ENCODE measurements at regions not wholly inside any gene's neighbourhood (a gene's known extent, or its start where the extent isn't known, plus 50 kb on each side); places are given as distances from the start of the nearest gene placed in this dataset.

DNA sequence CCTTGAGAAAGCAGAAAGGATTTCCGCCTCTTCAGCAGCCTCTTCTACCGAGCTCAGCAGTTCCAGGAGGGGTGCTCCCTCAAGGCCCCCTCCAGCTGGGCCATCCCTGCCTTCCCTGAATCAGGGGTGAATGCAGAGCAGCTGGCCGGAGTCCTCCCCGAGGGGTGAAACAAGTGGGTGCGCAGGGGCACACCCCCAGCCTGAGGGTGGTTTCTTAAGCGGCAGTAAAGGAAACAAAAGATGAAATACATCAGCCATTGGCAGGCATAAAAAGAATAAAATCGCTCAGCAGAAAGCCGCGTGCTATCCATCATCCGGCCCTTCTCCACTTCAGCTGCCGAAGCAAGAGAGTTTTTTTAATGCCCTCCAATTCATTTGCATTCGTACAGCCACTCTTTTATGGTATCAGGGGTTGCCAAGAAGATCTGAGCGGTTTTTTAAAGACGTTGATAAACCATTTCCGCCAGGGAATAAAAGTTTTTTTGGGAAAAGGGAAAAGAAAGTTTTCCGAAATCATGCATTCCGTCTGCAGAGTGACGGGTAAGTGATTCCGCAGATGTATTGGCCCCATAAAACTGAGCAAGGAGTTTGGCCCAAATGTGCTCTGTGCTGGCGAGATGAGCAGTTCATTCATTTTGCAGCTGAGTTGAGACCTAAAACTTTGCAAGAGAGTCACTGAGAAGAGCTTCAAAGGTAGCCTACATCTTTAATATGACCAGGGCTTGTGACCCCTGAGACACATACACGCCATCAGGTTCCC is 73.7 kb upstream of the ZC3H12A start:
- Histone ChIP-seq H3K27me3 (ENCODE audit: insufficient read depth, low read length) (no peaks in the 10 kb centered on the region), H3K27ac (ENCODE audit: insufficient read length, low read depth, low read length) (no peak overlapping the region), H3K9ac (ENCODE audit: extremely low read depth, insufficient read length, low read length) (no peak overlapping the region), H3K79me2 (ENCODE audit: insufficient read depth, low read length) (no peaks in the 10 kb centered on the region), H2BK120ac (ENCODE audit: low read depth, low read length, poor library complexity, severe bottlenecking) (no peak overlapping the region), H4K8ac (replicated peaks; ENCODE audit: insufficient read length, low read depth, low read length) (no peak overlapping the region), H2AFZ (ENCODE audit: low read length) (no peak overlapping the region), H3K4me2 (ENCODE audit: insufficient read depth, insufficient read length, low read length) (no peak overlapping the region), H3K4ac (ENCODE audit: low read depth, low read length) (no peak overlapping the region), H4K91ac (ENCODE audit: insufficient read length, low read depth, low read length) (no peak overlapping the region), H2BK5ac (ENCODE audit: insufficient read length, low read length) (no peak overlapping the region), H3T11ph (ENCODE audit: low read length) (no peak overlapping the region), H3K56ac (ENCODE audit: insufficient read length, low read depth, low read length) (no peak overlapping the region), H3K23me2 (ENCODE audit: insufficient read length, low read depth, low read length, poor library complexity, severe bottlenecking) (no peaks in the 10 kb centered on the region), H2BK15ac (ENCODE audit: low read depth, low read length) (no peak overlapping the region), H3K14ac (ENCODE audit: insufficient read depth, low read length) (no peak overlapping the region), H4K20me1 (ENCODE audit: control insufficient read depth, insufficient read depth, insufficient read length) (no peaks in the 10 kb centered on the region), H3K9me3 (ENCODE audit: control insufficient read depth, low read depth, low read length) (no peaks in the 10 kb centered on the region), H2AK5ac (ENCODE audit: insufficient read length, low read length) (no peak overlapping the region), H4K5ac (ENCODE audit: insufficient read length, low read depth, low read length) (no peak overlapping the region), H2BK12ac (ENCODE audit: insufficient read length, low read depth, low read length) (no peak overlapping the region), H3K18ac (ENCODE audit: insufficient read length, low read depth, low read length) (no peak overlapping the region), H3K79me1 (ENCODE audit: insufficient read depth, low read depth, low read length, poor library complexity, severe bottlenecking) (no peaks in the 10 kb centered on the region), H3K4me1 (ENCODE audit: insufficient read depth, low read length) (no peaks in the 10 kb centered on the region), H3K23ac (ENCODE audit: insufficient read length, low read depth, low read length) (no peak overlapping the region), H2BK20ac (ENCODE audit: low read depth, low read length, poor library complexity, severe bottlenecking) (no peak overlapping the region)
- H3K9me3 Mint-ChIP-seq: no peaks in the 10 kb centered on the region
- TF ChIP-seq, protein P1, sequence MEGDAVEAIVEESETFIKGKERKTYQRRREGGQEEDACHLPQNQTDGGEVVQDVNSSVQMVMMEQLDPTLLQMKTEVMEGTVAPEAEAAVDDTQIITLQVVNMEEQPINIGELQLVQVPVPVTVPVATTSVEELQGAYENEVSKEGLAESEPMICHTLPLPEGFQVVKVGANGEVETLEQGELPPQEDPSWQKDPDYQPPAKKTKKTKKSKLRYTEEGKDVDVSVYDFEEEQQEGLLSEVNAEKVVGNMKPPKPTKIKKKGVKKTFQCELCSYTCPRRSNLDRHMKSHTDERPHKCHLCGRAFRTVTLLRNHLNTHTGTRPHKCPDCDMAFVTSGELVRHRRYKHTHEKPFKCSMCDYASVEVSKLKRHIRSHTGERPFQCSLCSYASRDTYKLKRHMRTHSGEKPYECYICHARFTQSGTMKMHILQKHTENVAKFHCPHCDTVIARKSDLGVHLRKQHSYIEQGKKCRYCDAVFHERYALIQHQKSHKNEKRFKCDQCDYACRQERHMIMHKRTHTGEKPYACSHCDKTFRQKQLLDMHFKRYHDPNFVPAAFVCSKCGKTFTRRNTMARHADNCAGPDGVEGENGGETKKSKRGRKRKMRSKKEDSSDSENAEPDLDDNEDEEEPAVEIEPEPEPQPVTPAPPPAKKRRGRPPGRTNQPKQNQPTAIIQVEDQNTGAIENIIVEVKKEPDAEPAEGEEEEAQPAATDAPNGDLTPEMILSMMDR (conservative IDR thresholded peaks at IDR 0.05): no peak
- H3K36me3 Mint-ChIP-seq (ENCODE audit: insufficient read depth in 1 of 3, low read depth in 3 of 3): no peaks in the 10 kb centered on the region
- H3K4me1 Mint-ChIP-seq: peaks cover 6 to 12% of the 10 kb centered on the region in 2 experiments
- DNase-seq: no peak
- no CpG with 5 or more reads among the region's 21 CpGs for WGBS (ENCODE audit: extremely low coverage, insufficient read length, low lambda C conversion rate)
- H3K27ac Mint-ChIP-seq: no peak overlapping the region
- H3K4me3 Mint-ChIP-seq: no peak overlapping the region
- H3K27me3 Mint-ChIP-seq (ENCODE audit: low read depth): peaks cover 13% of the 10 kb centered on the region

All from H9 (cell line).